Ovary (tissue), 3 donors: ENCODE measurements at regions not wholly inside any gene's neighbourhood (a gene's known extent, or its start where the extent isn't known, plus 50 kb on each side); places are given as distances from the start of the nearest gene placed in this dataset.

Experiments used
- CTCF ChIP-seq, 3 donors: fragments of 450-650 bp in 2 of 3; fragments of 200-600 bp in 1 of 3; IDR thresholded peaks; one replicate each; pipeline versions ENCODE4 v1.5.1 to v1.8.0; 2016 to 2022; ENCODE audit warnings: antibody characterized with exemption in 3 of 3, mild to moderate bottlenecking in 1 of 3
- EP300 ChIP-seq: sonication (generic); formaldehyde crosslinking; IDR thresholded peaks from one replicate; pipeline ENCODE4 v1.6.1; 2017; ENCODE audit warnings: antibody characterized with exemption
- POLR2A ChIP-seq: fragments of 450-650 bp; IDR thresholded peaks from one replicate; pipeline ENCODE4 v1.6.1; 2017; ENCODE audit warnings: antibody characterized with exemption, mild to moderate bottlenecking, moderate library complexity
- donor health status: DM: no; HTN: no; CAD: no.

- TF ChIP-seq CTCF (IDR thresholded peaks at IDR 0.05) (no peak), POLR2A (no peak), EP300 (no peak)
Observed at GRCh38 chr2:12979066-12979465, 262.3 kb downstream of the TRIB2 start.
